HEK293T (cell line): ENCODE measurements at regions not wholly inside any gene's neighbourhood (a gene's known extent, or its start where the extent isn't known, plus 50 kb on each side); places are given as distances from the start of the nearest gene placed in this dataset.

Experiments
- ARNT ChIP-seq: fragments of 450-650 bp; IDR thresholded peaks from 2 replicates; pipeline ENCODE4 v1.6.1; 2017; ENCODE audit warnings: mild to moderate bottlenecking
- BHLHE40 ChIP-seq: fragments of 450-650 bp; IDR thresholded peaks from 2 replicates; pipeline ENCODE4 v1.6.1; 2016; ENCODE audit warnings: mild to moderate bottlenecking, moderate library complexity, borderline replicate concordance
- ELF4 ChIP-seq: fragments of 450-650 bp; IDR thresholded peaks from 2 replicates; pipeline ENCODE4 v1.6.1; 2017; ENCODE audit warnings: antibody characterized with exemption
- FOXA1 ChIP-seq: fragments of 450-650 bp; IDR thresholded peaks from 2 replicates; pipeline ENCODE4 v1.6.1; 2016; ENCODE audit warnings: mild to moderate bottlenecking
- FOXK2 ChIP-seq: fragments of 450-650 bp; IDR thresholded peaks from 2 replicates; pipeline ENCODE4 v1.6.1; 2016; ENCODE audit warnings: mild to moderate bottlenecking
- FOXM1 ChIP-seq: fragments of 450-650 bp; IDR thresholded peaks from 2 replicates; pipeline ENCODE4 v1.6.1; 2017; ENCODE audit warnings: mild to moderate bottlenecking, borderline replicate concordance
- HDGF ChIP-seq: fragments of 450-650 bp; IDR thresholded peaks from 2 replicates; pipeline ENCODE4 v1.6.1; 2017; ENCODE audit warnings: antibody characterized with exemption, borderline replicate concordance
- L3MBTL2 ChIP-seq: fragments of 450-650 bp; conservative IDR thresholded peaks from 2 replicates; pipeline ENCODE4 v1.6.1; 2016; ENCODE audit warnings: mild to moderate bottlenecking
- NFRKB ChIP-seq: fragments of 450-650 bp; IDR thresholded peaks from 2 replicates; pipeline ENCODE4 v1.6.1; 2016; ENCODE audit warnings: mild to moderate bottlenecking, moderate library complexity
- SP1 ChIP-seq: fragments of 450-650 bp; IDR thresholded peaks from 2 replicates; pipeline ENCODE4 v1.6.1; 2017
- SUZ12 ChIP-seq: fragments of 450-650 bp; IDR thresholded peaks from 2 replicates; pipeline ENCODE4 v1.6.1; 2016; ENCODE audit warnings: mild to moderate bottlenecking
- TARDBP ChIP-seq: fragments of 450-650 bp; IDR thresholded peaks from 2 replicates; pipeline ENCODE4 v1.6.1; 2016
- ZNF384 ChIP-seq: fragments of 450-650 bp; IDR thresholded peaks from 2 replicates; pipeline ENCODE4 v1.6.1; 2016

GRCh38 chr22:49589811-49590210, 237.9 kb downstream of the BRD1 start:
- TF ChIP-seq ZNF384 (no peak), SUZ12 (no peak), HDGF (no peak), FOXK2 (no peak), SP1 (no peak), FOXA1 (no peak), ARNT (no peak), TARDBP (no peak), FOXM1 (no peak), NFRKB (no peak), ELF4 (no peak), L3MBTL2 (no peak), BHLHE40 (no peak)
